SU-DHL-6 (cell line): ENCODE measurements at regions not wholly inside any gene's neighbourhood (a gene's known extent, or its start where the extent isn't known, plus 50 kb on each side); places are given as distances from the start of the nearest gene placed in this dataset.

Experiments
- H2AFZ ChIP-seq: fragments of 200-600 bp; sonication (generic); 2 replicates; pipeline ENCODE4 v1.6.1; 2014; ENCODE audit warnings: low read depth, mild to moderate bottlenecking, moderate library complexity, mixed read lengths, antibody characterized with exemption, low read length; ENCODE audit not compliant: severe bottlenecking
- H3F3A ChIP-seq: fragments of 200-600 bp; shearing (Covaris generic); 2 replicates; pipeline ENCODE4 v1.6.0; 2016; ENCODE audit warnings: antibody characterized with exemption, mild to moderate bottlenecking; ENCODE audit not compliant: insufficient read depth
- H3K27ac ChIP-seq: fragments of 200-600 bp; sonication (generic); 2 replicates; pipeline ENCODE4 v1.5.1; 2016; ENCODE audit warnings: low read depth, mild to moderate bottlenecking, low read length, moderate library complexity, mixed read lengths
- H3K27me3 ChIP-seq: fragments of 200-600 bp; sonication (generic), shearing (Covaris generic); 2 replicates; pipeline ENCODE4 v1.6.0; 2014; ENCODE audit warnings: mild to moderate bottlenecking, low read length
- H3K36me3 ChIP-seq: fragments of 200-600 bp; sonication (generic); 2 replicates; pipeline ENCODE4 v1.6.1; 2014; ENCODE audit warnings: mild to moderate bottlenecking, low read length, mixed read lengths
- H3K4me2 ChIP-seq: fragments of 300-600, 200-600 bp; shearing (Covaris generic), sonication (generic); 2 replicates; pipeline ENCODE4 v1.6.0; 2014; ENCODE audit warnings: low read length, low read depth, mild to moderate bottlenecking; ENCODE audit not compliant: poor library complexity, severe bottlenecking
- H3K4me3 ChIP-seq: fragments of 200-600 bp; sonication (generic); 2 replicates; pipeline ENCODE4 v1.5.1; 2014; ENCODE audit warnings: antibody characterized with exemption, low read length, mild to moderate bottlenecking, mixed read lengths; ENCODE audit not compliant: insufficient read depth, poor library complexity, severe bottlenecking
- H3K79me2 ChIP-seq: fragments of 200-600 bp; sonication (generic); 2 replicates; pipeline ENCODE4 v1.6.1; 2014; ENCODE audit warnings: mild to moderate bottlenecking, low read length, moderate library complexity; ENCODE audit not compliant: insufficient read depth
- H3K9ac ChIP-seq: fragments of 200-600 bp; sonication (generic); 2 replicates; pipeline ENCODE4 v1.7.0; 2014; ENCODE audit warnings: mild to moderate bottlenecking, low read length
- H3K9me2 ChIP-seq: fragments of 200-600 bp; sonication (generic); replicated peaks from 2 replicates; pipeline ENCODE4 v1.6.1; 2014; ENCODE audit warnings: low read length; ENCODE audit not compliant: insufficient read depth
- H3K9me3 ChIP-seq: fragments of 200-600 bp; sonication (generic); 2 replicates; pipeline ENCODE4 v1.6.1; 2014; ENCODE audit warnings: low read length, mixed read lengths; ENCODE audit not compliant: insufficient read depth
- H4K20me1 ChIP-seq: fragments of 200-600 bp; sonication (generic); 2 replicates; pipeline ENCODE4 v1.6.1; 2014; ENCODE audit warnings: low read depth, mild to moderate bottlenecking, antibody characterized with exemption, low read length, moderate library complexity, mixed read lengths
- CTCF ChIP-seq: fragments of 200-600 bp; sonication (generic); IDR thresholded peaks from one replicate; pipeline ENCODE4 v1.5.1; 2017; ENCODE audit warnings: antibody characterized with exemption, mild to moderate bottlenecking, low read length, moderate library complexity; ENCODE audit not compliant: insufficient read depth, poor library complexity, severe bottlenecking
- EZH2phosphoT487 ChIP-seq: fragments of 200-600 bp; sonication (generic), shearing (Covaris generic); conservative IDR thresholded peaks from 2 replicates; pipeline ENCODE4 v1.6.1; 2018; ENCODE audit warnings: mild to moderate bottlenecking, antibody characterized with exemption, low read length, moderate library complexity, mixed read lengths

DNA sequence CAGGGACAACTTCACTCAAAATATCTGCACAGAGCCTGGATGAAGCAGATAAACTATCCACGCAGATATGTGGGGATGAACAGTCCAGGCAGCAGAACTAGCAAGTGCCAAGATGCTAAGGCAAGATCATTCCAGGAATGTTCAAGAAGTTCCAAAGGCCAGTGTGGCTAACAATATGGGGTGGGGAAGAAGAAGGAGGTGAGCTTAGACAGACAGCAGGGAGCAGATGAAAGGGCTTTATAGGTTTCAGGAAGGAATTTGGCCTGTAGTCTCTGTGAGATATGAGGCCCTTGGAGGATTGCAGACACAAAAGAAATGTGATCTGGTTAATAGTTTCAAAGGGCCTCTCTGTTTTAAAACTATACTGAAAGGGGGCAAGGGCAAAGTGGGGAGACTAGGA lies 63.5 kb upstream of the PPM1H start:
- H4K20me1 ChIP-seq, result no peaks in the 10 kb centered on the region
- no peak overlapping the region for H3K27ac ChIP-seq
- no peak overlapping the region for H3K4me2 ChIP-seq
- no peaks in the 10 kb centered on the region for H3K27me3 ChIP-seq
- no peaks in the 10 kb centered on the region for H3F3A ChIP-seq
- no peak overlapping the region for H3K9ac ChIP-seq
- H2AFZ ChIP-seq, result no peak overlapping the region
- H3K9me2 ChIP-seq, result no peaks in the 10 kb centered on the region
- TF ChIP-seq CTCF, result no peak
- TF ChIP-seq EZH2phosphoT487, result no peak
- no peaks in the 10 kb centered on the region for H3K79me2 ChIP-seq
- no peaks in the 10 kb centered on the region for H3K36me3 ChIP-seq
- no peak overlapping the region for H3K4me3 ChIP-seq
- H3K9me3 ChIP-seq, result no peaks in the 10 kb centered on the region

GRCh38 chr12:62995097-62995496 lies 60.1 kb upstream of the PPM1H start:
- TF ChIP-seq CTCF (no peak), EZH2phosphoT487 (no peak)
- no peak overlapping the region for H3K9ac ChIP-seq
- H3K27me3 ChIP-seq, result no peaks in the 10 kb centered on the region
- H3K27ac ChIP-seq, result no peak overlapping the region
- no peak overlapping the region for H3K4me2 ChIP-seq
- no peak overlapping the region for H2AFZ ChIP-seq
- no peaks in the 10 kb centered on the region for H3K79me2 ChIP-seq
- H4K20me1 ChIP-seq, result no peaks in the 10 kb centered on the region
- H3K9me2 ChIP-seq, result no peaks in the 10 kb centered on the region
- no peak overlapping the region for H3K4me3 ChIP-seq
- H3F3A ChIP-seq, result no peaks in the 10 kb centered on the region
- no peaks in the 10 kb centered on the region for H3K9me3 ChIP-seq
- H3K36me3 ChIP-seq, result no peaks in the 10 kb centered on the region

GRCh38 chr12:62986844-62987243 lies 51.9 kb upstream of the PPM1H start:
- Histone ChIP-seq H3K27ac (no peak overlapping the region), H3K9me3 (no peaks in the 10 kb centered on the region), H3K4me2 (no peak overlapping the region), H3K36me3 (no peaks in the 10 kb centered on the region), H3K79me2 (no peaks in the 10 kb centered on the region), H3K27me3 (no peaks in the 10 kb centered on the region), H3K9ac (no peak overlapping the region), H4K20me1 (no peaks in the 10 kb centered on the region), H3F3A (no peaks in the 10 kb centered on the region), H3K4me3 (no peak overlapping the region), H3K9me2 (no peaks in the 10 kb centered on the region), H2AFZ (no peak overlapping the region)
- TF ChIP-seq CTCF, result no peak
- no peak for TF ChIP-seq EZH2phosphoT487
